DND-41 (cell line): ENCODE measurements at regions not wholly inside any gene's neighbourhood (a gene's known extent, or its start where the extent isn't known, plus 50 kb on each side); places are given as distances from the start of the nearest gene placed in this dataset.

ENCODE experiments used
- ATAC-seq: fragments of 200-7000 bp; cut with Tn5 transposase; 3 replicates; pipeline ENCODE4 v1.9.1; 2021; ENCODE audit warnings: low read depth; ENCODE audit not compliant: insufficient read depth
- DNase-seq: peaks from one replicate; pipeline ENCODE4 v3.0.0-alpha.2; 2020
- H2AFZ ChIP-seq: 2 replicates; pipeline ENCODE4 v1.6.0; 2012; ENCODE audit warnings: low read depth, low read length
- H3K27ac ChIP-seq: 2 replicates; pipeline ENCODE4 v1.5.1; 2012; ENCODE audit warnings: low read length, inconsistent platforms
- H3K27me3 ChIP-seq: fragments of 200-600 bp; sonication (generic); 2 replicates; pipeline ENCODE4 v1.6.0; 2012; ENCODE audit warnings: low read length, mild to moderate bottlenecking, inconsistent platforms; ENCODE audit not compliant: insufficient read depth, poor library complexity
- H3K36me3 ChIP-seq: 2 replicates; pipeline ENCODE4 v1.5.1; 2012; ENCODE audit warnings: low read length, inconsistent platforms; ENCODE audit not compliant: insufficient read depth
- H3K4me1 ChIP-seq: 2 replicates; pipeline ENCODE4 v1.5.1; 2012; ENCODE audit warnings: mild to moderate bottlenecking, low read length; ENCODE audit not compliant: insufficient read depth
- H3K4me2 ChIP-seq: 2 replicates; pipeline ENCODE4 v1.6.0; 2012; ENCODE audit warnings: mild to moderate bottlenecking, moderate library complexity, low read length, inconsistent platforms; ENCODE audit not compliant: insufficient read depth
- H3K4me3 ChIP-seq, 2 experiments: fragments of 200-600 bp in 1 of 2; shearing (Covaris generic) in 1 of 2; 2 replicates each; pipeline ENCODE4 v1.5.1; 2012 to 2016; ENCODE audit warnings: inconsistent platforms in 2 of 2, low read length in 2 of 2, mild to moderate bottlenecking in 2 of 2, low read depth in 1 of 2, moderate library complexity in 1 of 2
- H3K79me2 ChIP-seq: 2 replicates; pipeline ENCODE4 v1.6.0; 2012; ENCODE audit warnings: low read length, inconsistent platforms; ENCODE audit not compliant: insufficient read depth
- H3K9ac ChIP-seq: 2 replicates; pipeline ENCODE4 v1.6.0; 2012; ENCODE audit warnings: low read depth, mild to moderate bottlenecking, inconsistent platforms, low read length, moderate library complexity
- H3K9me3 ChIP-seq: 2 replicates; pipeline ENCODE4 v1.5.1; 2012; ENCODE audit warnings: low read length, moderate library complexity, mild to moderate bottlenecking, inconsistent platforms; ENCODE audit not compliant: insufficient read depth, severe bottlenecking
- H4K20me1 ChIP-seq: 2 replicates; pipeline ENCODE4 v1.6.0; 2012; ENCODE audit warnings: low read length; ENCODE audit not compliant: insufficient read depth
- CTCF ChIP-seq: IDR thresholded peaks from 2 replicates; pipeline ENCODE4 v1.5.1; 2012; ENCODE audit warnings: borderline replicate concordance, low read length, moderate library complexity, mild to moderate bottlenecking; ENCODE audit not compliant: poor library complexity, severe bottlenecking; ENCODE audit errors: extremely low read depth
- EZH2 ChIP-seq: IDR thresholded peaks from 3 replicates; pipeline ENCODE4 v1.6.1; 2012; ENCODE audit warnings: borderline replicate concordance, low read depth, mild to moderate bottlenecking, moderate library complexity, low read length, inconsistent platforms; ENCODE audit not compliant: severe bottlenecking

GRCh38 chr5:111668477-111669414 is 88.2 kb downstream of the NREP start:
- H3K4me2 ChIP-seq: no peak overlapping the region
- no peak for ATAC-seq
- H4K20me1 ChIP-seq: no peaks in the 10 kb centered on the region
- H3K4me3 ChIP-seq: no peak overlapping the region
- no peaks in the 10 kb centered on the region for H3K36me3 ChIP-seq
- H3K79me2 ChIP-seq: no peaks in the 10 kb centered on the region
- no peaks in the 10 kb centered on the region for H3K9me3 ChIP-seq
- no peaks in the 10 kb centered on the region for H3K4me1 ChIP-seq
- no peak overlapping the region for H2AFZ ChIP-seq
- H3K27ac ChIP-seq: no peak overlapping the region
- TF ChIP-seq EZH2 (no peak), CTCF (no peak)
- no peak for DNase-seq
- no peaks in the 10 kb centered on the region for H3K27me3 ChIP-seq
- no peak overlapping the region for H3K9ac ChIP-seq

- ATAC-seq: no peak
These were observed 89.8 kb downstream of the NREP start for GRCh38 chr5:111667128-111667736.

GRCh38 chr5:111656580-111656979 is 100.4 kb downstream of the NREP start:
- no peak for TF ChIP-seq EZH2
- no peak for TF ChIP-seq CTCF
- Histone ChIP-seq H3K9me3 (peaks cover 18% of the 10 kb centered on the region), H3K79me2 (no peaks in the 10 kb centered on the region), H2AFZ (no peak overlapping the region), H3K4me1 (no peaks in the 10 kb centered on the region), H4K20me1 (no peaks in the 10 kb centered on the region), H3K4me2 (no peak overlapping the region), H3K4me3 (no peak overlapping the region), H3K36me3 (no peaks in the 10 kb centered on the region), H3K27ac (no peak overlapping the region), H3K27me3 (no peaks in the 10 kb centered on the region), H3K9ac (no peak overlapping the region)
- no peak for ATAC-seq
- DNase-seq: no peak

More at GRCh38 chr5:111667128-111667736, 89.8 kb downstream of the NREP start:
- H3K4me3 ChIP-seq: no peak overlapping the region
- no peaks in the 10 kb centered on the region for H3K36me3 ChIP-seq
- no peak overlapping the region for H2AFZ ChIP-seq
- no peak overlapping the region for H3K4me2 ChIP-seq
- H3K27ac ChIP-seq: no peak overlapping the region
- H3K9me3 ChIP-seq: no peaks in the 10 kb centered on the region
- H3K79me2 ChIP-seq: no peaks in the 10 kb centered on the region
- no peak overlapping the region for H3K9ac ChIP-seq
- H4K20me1 ChIP-seq: no peaks in the 10 kb centered on the region
- no peak for DNase-seq
- TF ChIP-seq CTCF (no peak), EZH2 (no peak)
- no peaks in the 10 kb centered on the region for H3K27me3 ChIP-seq
- H3K4me1 ChIP-seq: peaks cover 6% of the 10 kb centered on the region; the same call in 1 of the 2 replicates
